ENCODE measurements at regions not wholly inside any gene's neighbourhood (a gene's known extent, or its start where the extent isn't known, plus 50 kb on each side); places are given as distances from the start of the nearest gene placed in this dataset.

GRCh38 chr21:16169102-16169511 lies 439.3 kb downstream of the USP25 start:
- H3K4me3 ChIP-seq: no peak overlapping the region
- no peaks in the 10 kb centered on the region; the same call in 1 of the 2 replicates for H3K36me3 ChIP-seq
- no peak for DNase-seq
- H3K9me3 ChIP-seq: no peaks in the 10 kb centered on the region
- no peaks in the 10 kb centered on the region for H3K27me3 ChIP-seq

DNA sequence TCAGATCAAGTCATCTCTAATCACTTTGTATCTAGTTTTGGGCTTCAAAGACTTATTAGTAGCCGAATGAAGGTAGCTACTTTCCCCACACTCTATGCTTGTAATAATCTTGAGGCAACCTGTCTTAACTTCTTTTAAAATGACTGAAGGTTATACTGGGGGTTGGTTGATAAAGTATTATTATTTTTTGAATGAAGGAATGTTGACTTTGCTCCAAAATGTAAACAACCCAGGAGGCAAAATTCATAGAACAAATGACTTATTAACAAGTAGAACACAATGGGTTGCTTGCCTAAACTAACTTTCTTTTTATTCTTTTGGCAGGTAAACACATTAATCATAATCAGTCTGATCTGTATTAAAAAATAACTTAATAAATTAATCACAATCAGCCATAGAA lies 440.0 kb downstream of the USP25 start:
- H3K27me3 ChIP-seq: no peaks in the 10 kb centered on the region
- H3K36me3 ChIP-seq: no peaks in the 10 kb centered on the region; the same call in 1 of the 2 replicates
- H3K9me3 ChIP-seq: no peaks in the 10 kb centered on the region
- no peak for DNase-seq
- H3K4me3 ChIP-seq: no peak overlapping the region

- Histone ChIP-seq H3K9me3 (no peaks in the 10 kb centered on the region), H3K27me3 (no peaks in the 10 kb centered on the region), H3K36me3 (no peaks in the 10 kb centered on the region; the same call in 1 of the 2 replicates), H3K4me3 (no peak overlapping the region)
- no peak for DNase-seq
These were observed 446.8 kb downstream of the USP25 start for GRCh38 chr21:16176570-16176969.

- H3K4me3 ChIP-seq: no peak overlapping the region
- no peak for DNase-seq
- H3K9me3 ChIP-seq: no peaks in the 10 kb centered on the region
- no peaks in the 10 kb centered on the region; the same call in 1 of the 2 replicates for H3K36me3 ChIP-seq
- H3K27me3 ChIP-seq: no peaks in the 10 kb centered on the region
These were observed 447.8 kb downstream of the USP25 start for GRCh38 chr21:16177532-16177931.

DNA sequence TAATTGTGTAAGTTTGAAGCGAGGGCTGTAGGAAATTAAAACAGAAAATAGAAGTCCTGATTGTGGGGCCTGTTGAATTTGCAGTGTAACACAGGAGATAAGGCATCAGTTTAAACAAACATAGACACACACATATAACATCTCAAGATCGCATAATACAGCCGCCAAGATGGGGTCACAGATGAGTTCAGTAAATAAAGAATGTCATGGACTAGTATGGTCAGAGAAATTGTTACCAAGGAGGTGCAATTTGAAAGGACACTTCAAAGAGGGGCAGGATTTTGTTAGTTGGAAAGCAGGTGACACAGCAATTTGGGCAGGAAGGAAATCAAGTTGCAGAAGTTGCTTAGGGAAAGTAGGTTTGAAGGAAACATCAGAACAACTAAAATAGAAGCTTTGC lies 450.0 kb downstream of the USP25 start:
- Histone ChIP-seq H3K9me3 (no peaks in the 10 kb centered on the region), H3K27me3 (no peaks in the 10 kb centered on the region), H3K4me3 (no peak overlapping the region), H3K36me3 (no peaks in the 10 kb centered on the region)
- DNase-seq: no peak

DNA sequence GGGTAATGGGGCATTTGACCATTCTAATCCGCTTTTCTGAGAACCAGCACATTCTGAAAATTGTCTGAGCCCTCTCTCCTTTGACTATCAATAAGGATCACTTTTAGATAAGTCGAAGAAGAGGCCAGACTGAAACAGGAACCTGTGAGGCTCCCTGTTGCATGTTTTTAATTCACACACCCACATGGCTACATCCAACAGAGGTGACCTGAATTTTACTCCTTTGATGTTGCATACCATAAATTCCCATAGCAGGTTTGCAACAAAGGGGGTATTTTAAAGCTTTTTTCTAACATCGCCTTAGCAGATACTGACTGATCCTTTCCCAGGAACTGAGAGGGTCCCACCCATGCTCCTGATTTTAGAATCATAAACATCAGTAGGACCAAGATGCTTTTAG lies 450.8 kb downstream of the USP25 start:
- DNase-seq: no peak
- H3K36me3 ChIP-seq: no peaks in the 10 kb centered on the region
- H3K27me3 ChIP-seq: no peaks in the 10 kb centered on the region
- H3K9me3 ChIP-seq: no peaks in the 10 kb centered on the region
- no peak overlapping the region for H3K4me3 ChIP-seq

DNA sequence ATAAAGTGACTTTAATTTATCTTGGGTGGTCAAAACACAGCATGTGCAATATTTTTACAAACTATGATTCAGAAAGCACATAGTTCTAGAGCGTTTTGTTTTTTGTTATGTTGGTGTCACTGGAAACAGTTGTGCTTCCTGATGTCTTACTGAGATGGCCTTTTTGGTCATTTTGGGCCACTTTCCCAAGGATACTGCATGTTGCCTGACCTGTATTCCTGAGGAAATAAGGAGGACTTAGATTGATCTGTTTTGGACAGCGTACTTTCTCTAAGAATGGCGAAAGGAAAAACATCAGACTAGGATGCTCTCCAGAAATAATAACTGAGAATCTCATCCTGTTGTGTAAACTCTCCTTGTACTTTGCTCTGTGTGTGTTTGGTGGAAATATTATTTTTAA lies 451.2 kb downstream of the USP25 start:
- DNase-seq: no peak
- no peaks in the 10 kb centered on the region for H3K9me3 ChIP-seq
- no peak overlapping the region for H3K4me3 ChIP-seq
- no peaks in the 10 kb centered on the region for H3K36me3 ChIP-seq
- H3K27me3 ChIP-seq: no peaks in the 10 kb centered on the region

GRCh38 chr21:16185766-16186165 lies 456.0 kb downstream of the USP25 start:
- H3K9me3 ChIP-seq: no peaks in the 10 kb centered on the region
- no peak for DNase-seq
- H3K36me3 ChIP-seq: no peaks in the 10 kb centered on the region; the same call in none of the 2 replicates
- H3K4me3 ChIP-seq: no peak overlapping the region
- no peaks in the 10 kb centered on the region for H3K27me3 ChIP-seq

DNA sequence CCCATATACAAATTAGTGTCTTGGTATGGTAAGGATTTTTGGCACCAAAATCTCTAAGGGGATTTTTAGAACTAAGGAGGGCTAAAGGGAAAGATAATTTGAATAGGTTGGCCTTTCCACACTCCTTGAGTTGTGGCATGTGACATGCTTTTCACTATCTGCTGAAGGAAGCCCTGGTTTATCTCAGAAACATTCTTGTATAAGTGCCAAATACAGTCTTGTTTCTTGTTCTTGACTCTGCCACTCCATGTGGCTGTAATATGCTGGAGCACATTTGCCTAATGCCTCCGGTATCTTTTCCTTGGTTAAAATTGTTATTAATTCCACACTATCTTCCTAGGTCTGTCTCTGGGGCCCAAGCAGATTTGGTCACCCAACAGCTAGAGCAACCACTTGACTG lies 457.0 kb downstream of the USP25 start:
- no peak for DNase-seq

GRCh38 chr21:16187603-16188301 lies 458.0 kb downstream of the USP25 start:
- H3K36me3 ChIP-seq: peaks cover 3% of the 10 kb centered on the region
- H3K27me3 ChIP-seq: no peaks in the 10 kb centered on the region
- H3K4me3 ChIP-seq: no peak overlapping the region
- no peak for DNase-seq
- no peaks in the 10 kb centered on the region for H3K9me3 ChIP-seq

More for the DNA sequence above, 457.0 kb downstream of the USP25 start:
- H3K36me3 ChIP-seq: peaks cover 3% of the 10 kb centered on the region
- no peaks in the 10 kb centered on the region for H3K27me3 ChIP-seq
- no peak overlapping the region for H3K4me3 ChIP-seq
- no peaks in the 10 kb centered on the region for H3K9me3 ChIP-seq

DNA sequence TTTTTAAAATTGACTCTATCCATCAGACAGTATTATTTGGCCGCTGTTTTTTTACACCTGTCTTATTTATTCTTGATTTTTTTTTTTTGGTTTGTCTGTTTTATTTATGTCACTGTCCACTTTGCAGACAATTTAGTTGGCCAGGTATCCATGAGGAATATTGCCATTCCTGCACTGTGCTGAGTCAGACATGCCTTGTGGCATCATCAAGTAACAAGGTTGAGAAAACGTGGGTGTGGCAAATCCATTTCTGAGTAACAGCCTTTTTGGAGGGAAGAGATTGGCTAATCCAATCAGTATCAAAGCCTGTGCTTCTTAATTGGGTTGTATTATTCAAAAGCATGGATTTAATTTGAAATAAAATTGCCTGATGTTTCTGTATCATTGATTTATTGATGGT lies 463.1 kb downstream of the USP25 start:
- Histone ChIP-seq H3K27me3 (no peaks in the 10 kb centered on the region), H3K36me3 (peaks cover 3% of the 10 kb centered on the region), H3K9me3 (peaks cover under 1% of the 10 kb centered on the region; the same call in 1 of the 2 replicates), H3K4me3 (no peak overlapping the region; the same call in 1 of the 2 replicates)
- peak; percentile 58 for DNase-seq

GRCh38 chr21:16193496-16194094 lies 463.8 kb downstream of the USP25 start:
- peaks cover 7% of the 10 kb centered on the region for H3K9me3 ChIP-seq
- no peaks in the 10 kb centered on the region for H3K27me3 ChIP-seq
- peak overlapping the region; percentile 65 for H3K4me3 ChIP-seq
- DNase-seq: no peak
- peaks cover 10% of the 10 kb centered on the region for H3K36me3 ChIP-seq

DNA sequence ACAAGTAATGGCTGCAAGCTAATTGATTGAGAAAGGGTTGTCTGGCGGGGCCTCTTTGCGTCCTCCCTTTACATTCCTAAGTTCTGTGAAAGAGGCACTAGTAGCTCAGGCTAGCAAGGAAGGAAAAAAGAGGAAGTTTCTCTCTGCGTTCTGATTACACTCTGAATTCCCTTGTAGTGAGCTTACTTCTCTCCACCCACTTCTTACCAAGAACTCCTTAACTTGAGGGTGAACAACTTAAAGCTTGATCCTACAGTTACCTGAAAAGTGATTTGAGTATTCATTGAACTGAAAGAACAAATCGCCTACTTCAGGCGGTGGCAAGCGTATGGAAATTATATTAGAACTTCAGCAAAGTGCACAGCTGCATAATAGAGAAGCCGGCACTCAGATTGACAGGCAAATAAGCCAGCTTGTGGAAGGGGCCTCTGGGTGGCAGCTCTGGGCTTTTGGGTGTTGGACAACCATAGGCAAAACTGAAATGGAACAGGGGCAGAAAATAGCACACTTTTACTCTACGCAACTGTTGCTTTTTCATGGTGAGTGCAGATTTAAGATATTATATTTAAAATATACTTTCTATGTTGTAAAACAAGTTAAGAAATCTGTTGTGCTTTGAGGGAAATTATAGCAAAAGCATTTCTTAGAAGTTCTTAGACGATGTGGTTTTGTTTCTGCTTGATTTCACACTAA lies 464.5 kb downstream of the USP25 start:
- Histone ChIP-seq H3K4me3 (peak overlapping the region; percentile 65), H3K36me3 (peaks cover 16% of the 10 kb centered on the region), H3K9me3 (peaks cover 14% of the 10 kb centered on the region), H3K27me3 (no peaks in the 10 kb centered on the region)
- peak; percentile 78 for DNase-seq

DNA sequence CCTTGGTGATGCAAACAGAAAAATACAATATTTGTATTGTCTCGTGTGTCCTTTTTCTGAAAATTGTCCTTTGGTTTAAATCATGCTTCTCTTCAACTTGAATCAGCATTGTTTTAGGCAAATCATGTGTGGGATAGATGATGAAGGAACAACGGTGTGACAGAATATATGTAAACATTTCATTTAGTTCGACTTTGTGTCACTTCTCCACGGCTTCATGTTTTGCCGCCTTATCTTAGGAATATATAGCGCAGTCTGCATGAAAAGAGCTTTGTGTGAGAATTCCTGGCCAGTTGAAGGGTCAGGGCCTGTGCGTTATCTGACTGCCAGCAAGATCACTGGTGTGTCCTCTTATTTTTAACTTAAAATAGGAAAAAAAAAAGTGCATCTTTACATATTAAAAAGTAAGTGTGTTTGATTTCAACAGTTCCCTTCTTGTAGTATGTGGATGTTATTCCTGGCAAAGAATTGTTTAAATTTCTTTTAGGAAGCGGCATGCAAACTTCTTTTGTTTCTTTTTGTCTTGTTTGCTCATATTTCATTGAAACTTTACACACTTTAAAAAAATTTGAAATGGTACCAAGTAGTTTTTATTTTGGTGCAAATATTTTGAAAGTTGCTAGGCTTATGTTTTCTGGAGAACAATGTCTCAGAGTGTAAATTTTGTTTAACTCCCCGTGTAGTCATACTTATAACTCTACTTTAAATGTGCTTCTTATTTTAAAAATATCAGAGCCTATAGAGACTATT lies 465.2 kb downstream of the USP25 start:
- Histone ChIP-seq H3K9me3 (peaks cover 21% of the 10 kb centered on the region), H3K4me3 (peak overlapping the region; percentile 65), H3K36me3 (peaks cover 23% of the 10 kb centered on the region), H3K27me3 (no peaks in the 10 kb centered on the region)
- peak; percentile 19 for DNase-seq

DNA sequence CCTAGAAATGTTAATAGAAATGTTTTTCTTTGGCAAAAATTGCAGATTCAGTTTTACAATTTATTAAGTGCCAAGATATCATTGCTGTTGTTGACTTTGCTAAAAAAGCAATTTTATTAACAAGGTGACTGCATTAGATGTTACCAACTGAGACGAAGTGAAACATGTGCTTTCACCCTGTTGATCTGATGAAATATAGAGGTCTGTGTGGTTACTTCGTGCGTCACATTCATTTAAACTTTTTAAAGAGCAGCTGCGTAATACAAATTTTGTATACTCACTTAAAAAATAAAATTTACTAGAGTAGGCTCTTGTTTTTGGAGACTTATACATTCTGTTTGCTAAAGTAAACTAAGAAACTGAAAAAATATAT lies 465.7 kb downstream of the USP25 start:
- no peak for DNase-seq
- peak overlapping the region; percentile 65 for H3K4me3 ChIP-seq
- no peaks in the 10 kb centered on the region for H3K27me3 ChIP-seq
- peaks cover 29% of the 10 kb centered on the region for H3K36me3 ChIP-seq
- peaks cover 27% of the 10 kb centered on the region for H3K9me3 ChIP-seq

DNA sequence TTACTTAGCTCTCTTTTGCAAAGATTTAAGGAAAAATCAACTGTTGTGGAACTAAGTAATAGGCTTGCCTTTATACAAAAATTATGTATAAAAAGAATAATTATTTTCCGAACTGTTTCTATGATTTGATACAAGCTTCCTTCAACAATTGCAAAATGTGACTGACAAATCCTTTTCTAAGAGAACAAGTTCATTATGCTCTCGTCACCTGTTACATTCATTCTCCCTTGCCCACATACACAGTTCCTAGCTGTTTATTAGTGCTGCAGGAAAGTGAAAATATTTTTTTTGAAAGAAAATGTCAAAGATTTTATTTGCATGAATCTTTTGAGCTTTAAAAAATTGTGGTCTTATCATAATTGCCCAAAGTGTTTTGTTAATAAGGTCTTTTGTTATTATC lies 466.2 kb downstream of the USP25 start:
- Histone ChIP-seq H3K36me3 (peaks cover 32% of the 10 kb centered on the region), H3K9me3 (peaks cover 32% of the 10 kb centered on the region), H3K4me3 (peak overlapping the region; percentile 65), H3K27me3 (no peaks in the 10 kb centered on the region)
- no peak for DNase-seq

GRCh38 chr21:16198546-16198945 lies 468.8 kb downstream of the USP25 start:
- no peak for DNase-seq

More at GRCh38 chr21:16198546-16198945, 468.8 kb downstream of the USP25 start:
- H3K4me3 ChIP-seq: no peak overlapping the region
- H3K36me3 ChIP-seq: peaks cover 52% of the 10 kb centered on the region
- H3K9me3 ChIP-seq: peaks cover 38% of the 10 kb centered on the region
- H3K27me3 ChIP-seq: no peaks in the 10 kb centered on the region

Data from MG63 (cell line).